DND-41 (cell line): ENCODE measurements at regions not wholly inside any gene's neighbourhood (a gene's known extent, or its start where the extent isn't known, plus 50 kb on each side); places are given as distances from the start of the nearest gene placed in this dataset.

Experiments used
- ATAC-seq: fragments of 200-7000 bp; cut with Tn5 transposase; 3 replicates; pipeline ENCODE4 v1.9.1; 2021; ENCODE audit warnings: low read depth; ENCODE audit not compliant: insufficient read depth
- DNase-seq: peaks from one replicate; pipeline ENCODE4 v3.0.0-alpha.2; 2020
- H2AFZ ChIP-seq: 2 replicates; pipeline ENCODE4 v1.6.0; 2012; ENCODE audit warnings: low read depth, low read length
- H3K27ac ChIP-seq: 2 replicates; pipeline ENCODE4 v1.5.1; 2012; ENCODE audit warnings: low read length, inconsistent platforms
- H3K27me3 ChIP-seq: fragments of 200-600 bp; sonication (generic); 2 replicates; pipeline ENCODE4 v1.6.0; 2012; ENCODE audit warnings: low read length, mild to moderate bottlenecking, inconsistent platforms; ENCODE audit not compliant: insufficient read depth, poor library complexity
- H3K36me3 ChIP-seq: 2 replicates; pipeline ENCODE4 v1.5.1; 2012; ENCODE audit warnings: low read length, inconsistent platforms; ENCODE audit not compliant: insufficient read depth
- H3K4me1 ChIP-seq: 2 replicates; pipeline ENCODE4 v1.5.1; 2012; ENCODE audit warnings: mild to moderate bottlenecking, low read length; ENCODE audit not compliant: insufficient read depth
- H3K4me2 ChIP-seq: 2 replicates; pipeline ENCODE4 v1.6.0; 2012; ENCODE audit warnings: mild to moderate bottlenecking, moderate library complexity, low read length, inconsistent platforms; ENCODE audit not compliant: insufficient read depth
- H3K4me3 ChIP-seq, 2 experiments: fragments of 200-600 bp in 1 of 2; shearing (Covaris generic) in 1 of 2; 2 replicates each; pipeline ENCODE4 v1.5.1; 2012 to 2016; ENCODE audit warnings: inconsistent platforms in 2 of 2, low read length in 2 of 2, mild to moderate bottlenecking in 2 of 2, low read depth in 1 of 2, moderate library complexity in 1 of 2
- H3K79me2 ChIP-seq: 2 replicates; pipeline ENCODE4 v1.6.0; 2012; ENCODE audit warnings: low read length, inconsistent platforms; ENCODE audit not compliant: insufficient read depth
- H3K9ac ChIP-seq: 2 replicates; pipeline ENCODE4 v1.6.0; 2012; ENCODE audit warnings: low read depth, mild to moderate bottlenecking, inconsistent platforms, low read length, moderate library complexity
- H3K9me3 ChIP-seq: 2 replicates; pipeline ENCODE4 v1.5.1; 2012; ENCODE audit warnings: low read length, moderate library complexity, mild to moderate bottlenecking, inconsistent platforms; ENCODE audit not compliant: insufficient read depth, severe bottlenecking
- H4K20me1 ChIP-seq: 2 replicates; pipeline ENCODE4 v1.6.0; 2012; ENCODE audit warnings: low read length; ENCODE audit not compliant: insufficient read depth
- CTCF ChIP-seq: IDR thresholded peaks from 2 replicates; pipeline ENCODE4 v1.5.1; 2012; ENCODE audit warnings: borderline replicate concordance, low read length, moderate library complexity, mild to moderate bottlenecking; ENCODE audit not compliant: poor library complexity, severe bottlenecking; ENCODE audit errors: extremely low read depth
- EZH2 ChIP-seq: IDR thresholded peaks from 3 replicates; pipeline ENCODE4 v1.6.1; 2012; ENCODE audit warnings: borderline replicate concordance, low read depth, mild to moderate bottlenecking, moderate library complexity, low read length, inconsistent platforms; ENCODE audit not compliant: severe bottlenecking

GRCh38 chrX:39398963-39399261, 597.7 kb downstream of the MID1IP1 start:
- Histone ChIP-seq H3K4me1 (no peaks in the 10 kb centered on the region), H3K9ac (no peak overlapping the region), H3K4me3 (no peak overlapping the region), H3K27me3 (no peaks in the 10 kb centered on the region), H2AFZ (no peak overlapping the region), H3K79me2 (no peaks in the 10 kb centered on the region), H4K20me1 (no peaks in the 10 kb centered on the region), H3K9me3 (no peaks in the 10 kb centered on the region), H3K4me2 (no peak overlapping the region), H3K36me3 (no peaks in the 10 kb centered on the region), H3K27ac (no peak overlapping the region)
- no peak for DNase-seq
- TF ChIP-seq EZH2 (no peak), CTCF (no peak)
- no peak for ATAC-seq

GRCh38 chrX:39399387-39399786, 598.1 kb downstream of the MID1IP1 start:
- Histone ChIP-seq H3K9me3 (no peaks in the 10 kb centered on the region), H3K27ac (no peak overlapping the region), H3K4me2 (no peak overlapping the region), H3K9ac (no peak overlapping the region), H3K79me2 (no peaks in the 10 kb centered on the region), H3K4me1 (no peaks in the 10 kb centered on the region), H3K27me3 (no peaks in the 10 kb centered on the region), H3K4me3 (no peak overlapping the region), H4K20me1 (no peaks in the 10 kb centered on the region), H2AFZ (no peak overlapping the region), H3K36me3 (no peaks in the 10 kb centered on the region)
- ATAC-seq (no peak), DNase-seq (no peak)
- no peak for TF ChIP-seq CTCF
- no peak for TF ChIP-seq EZH2

GRCh38 chrX:39401483-39402110, 600.3 kb downstream of the MID1IP1 start:
- no peaks in the 10 kb centered on the region for H3K79me2 ChIP-seq
- no peak for DNase-seq
- H3K4me1 ChIP-seq = no peaks in the 10 kb centered on the region
- no peak overlapping the region for H3K9ac ChIP-seq
- no peak for ATAC-seq
- no peak overlapping the region for H2AFZ ChIP-seq
- H3K4me3 ChIP-seq = no peak overlapping the region
- no peak for TF ChIP-seq EZH2
- no peak for TF ChIP-seq CTCF
- no peaks in the 10 kb centered on the region for H3K27me3 ChIP-seq
- no peak overlapping the region for H3K4me2 ChIP-seq
- no peaks in the 10 kb centered on the region for H4K20me1 ChIP-seq
- H3K36me3 ChIP-seq = no peaks in the 10 kb centered on the region
- H3K9me3 ChIP-seq = no peaks in the 10 kb centered on the region
- no peak overlapping the region for H3K27ac ChIP-seq

GRCh38 chrX:39402158-39402557, 600.9 kb downstream of the MID1IP1 start:
- no peak for ATAC-seq
- Histone ChIP-seq H3K4me2 (no peak overlapping the region), H3K4me3 (no peak overlapping the region), H3K27me3 (no peaks in the 10 kb centered on the region), H3K9me3 (no peaks in the 10 kb centered on the region), H3K4me1 (no peaks in the 10 kb centered on the region), H3K27ac (no peak overlapping the region), H3K36me3 (no peaks in the 10 kb centered on the region), H3K79me2 (no peaks in the 10 kb centered on the region), H4K20me1 (no peaks in the 10 kb centered on the region), H3K9ac (no peak overlapping the region), H2AFZ (no peak overlapping the region)
- no peak for DNase-seq
- TF ChIP-seq EZH2 = no peak
- no peak for TF ChIP-seq CTCF
